ENCODE measurements at regions not wholly inside any gene's neighbourhood (a gene's known extent, or its start where the extent isn't known, plus 50 kb on each side); places are given as distances from the start of the nearest gene placed in this dataset.

GRCh38 chr2:43051338-43051737 lies 175.1 kb downstream of the ZFP36L2 start:
- no peak for DNase-seq
- Histone ChIP-seq H3K36me3 (no peaks in the 10 kb centered on the region), H3K27me3 (ENCODE audit: insufficient read depth, low read depth, severe bottlenecking) (no peaks in the 10 kb centered on the region), H3K4me3 (ENCODE audit: low read depth, low read length) (no peak overlapping the region), H3K9me3 (ENCODE audit: severe bottlenecking) (no peaks in the 10 kb centered on the region), H3K27ac (no peak overlapping the region)
- TF ChIP-seq CTCF (IDR thresholded peaks at IDR 0.05; ENCODE audit: low read depth, low read length): no peak

- Histone ChIP-seq H3K4me3 (ENCODE audit: low read depth, low read length) (no peak overlapping the region), H3K36me3 (no peaks in the 10 kb centered on the region), H3K27me3 (ENCODE audit: insufficient read depth, low read depth, severe bottlenecking) (no peaks in the 10 kb centered on the region), H3K9me3 (ENCODE audit: severe bottlenecking) (no peaks in the 10 kb centered on the region), H3K27ac (no peak overlapping the region)
- no peak for DNase-seq
- no peak for TF ChIP-seq CTCF (IDR thresholded peaks at IDR 0.05; ENCODE audit: low read depth, low read length)
Measured at GRCh38 chr2:43050866-43051265, 175.5 kb downstream of the ZFP36L2 start.

- Histone ChIP-seq H3K4me3 (ENCODE audit: low read depth, low read length) (no peak overlapping the region), H3K27me3 (ENCODE audit: insufficient read depth, low read depth, severe bottlenecking) (no peaks in the 10 kb centered on the region), H3K9me3 (ENCODE audit: severe bottlenecking) (no peaks in the 10 kb centered on the region), H3K36me3 (no peaks in the 10 kb centered on the region), H3K27ac (no peak overlapping the region)
- no peak for TF ChIP-seq CTCF (IDR thresholded peaks at IDR 0.05; ENCODE audit: low read depth, low read length)
- no peak for DNase-seq
Measured at GRCh38 chr2:43049836-43050801, 176.3 kb downstream of the ZFP36L2 start.

GRCh38 chr2:43047187-43047780 lies 179.1 kb downstream of the ZFP36L2 start:
- DNase-seq: no peak
- H3K27me3 ChIP-seq (ENCODE audit: insufficient read depth, low read depth, severe bottlenecking): no peaks in the 10 kb centered on the region
- no peaks in the 10 kb centered on the region for H3K36me3 ChIP-seq
- H3K4me3 ChIP-seq (ENCODE audit: low read depth, low read length): no peak overlapping the region
- no peaks in the 10 kb centered on the region for H3K9me3 ChIP-seq (ENCODE audit: severe bottlenecking)
- TF ChIP-seq CTCF (IDR thresholded peaks at IDR 0.05; ENCODE audit: low read depth, low read length): no peak
- H3K27ac ChIP-seq: no peak overlapping the region

GRCh38 chr2:43045866-43046265 lies 180.5 kb downstream of the ZFP36L2 start:
- H3K4me3 ChIP-seq (ENCODE audit: low read depth, low read length): no peak overlapping the region
- DNase-seq: no peak
- H3K9me3 ChIP-seq (ENCODE audit: severe bottlenecking): no peaks in the 10 kb centered on the region
- H3K27ac ChIP-seq: peak overlapping the region; percentile 18
- no peaks in the 10 kb centered on the region for H3K36me3 ChIP-seq
- H3K27me3 ChIP-seq (ENCODE audit: insufficient read depth, low read depth, severe bottlenecking): no peaks in the 10 kb centered on the region
- no peak for TF ChIP-seq CTCF (IDR thresholded peaks at IDR 0.05; ENCODE audit: low read depth, low read length)

Measured in WERI-Rb-1 (cell line).